ENCODE measurements at regions not wholly inside any gene's neighbourhood (a gene's known extent, or its start where the extent isn't known, plus 50 kb on each side); places are given as distances from the start of the nearest gene placed in this dataset.
A peak's percentile ranks its signal among the peaks of the same experiment; 100 is the strongest.

- intact Hi-C loops (cut with micrococcal nuclease; ENCODE audit: unreplicated experiment), result no loop called here
- Mint-ChIP-seq H3K9me3 (ENCODE audit: low read depth, unreplicated experiment) (peaks cover 2% of the 10 kb centered on the region), H3K27me3 (ENCODE audit: unreplicated experiment) (no peaks in the 10 kb centered on the region), H3K4me3 (ENCODE audit: low read depth, unreplicated experiment) (no peak overlapping the region), H3K4me1 (ENCODE audit: low read depth, unreplicated experiment) (no peaks in the 10 kb centered on the region), H3K27ac (ENCODE audit: unreplicated experiment) (no peak overlapping the region), H3K36me3 (ENCODE audit: insufficient read depth, unreplicated experiment) (no peaks in the 10 kb centered on the region)
- CTCF ChIA-PET, result no interaction called here
- no peak for TF ChIP-seq CTCF (IDR thresholded peaks at IDR 0.05; ENCODE audit: unreplicated experiment)
- BruUV-seq (replicated peaks), result no TSS peak
- DNase-seq, result peak; percentile 15
These were observed 115.7 kb upstream of the LSM6 start for GRCh38 chr4:146059865-146060264.

- Mint-ChIP-seq H3K36me3 (ENCODE audit: insufficient read depth, unreplicated experiment) (no peaks in the 10 kb centered on the region), H3K4me3 (ENCODE audit: low read depth, unreplicated experiment) (no peak overlapping the region), H3K9me3 (ENCODE audit: low read depth, unreplicated experiment) (peaks cover 2% of the 10 kb centered on the region), H3K27ac (ENCODE audit: unreplicated experiment) (no peak overlapping the region), H3K4me1 (ENCODE audit: low read depth, unreplicated experiment) (no peaks in the 10 kb centered on the region), H3K27me3 (ENCODE audit: unreplicated experiment) (no peaks in the 10 kb centered on the region)
- BruUV-seq (replicated peaks), result no TSS peak
- CTCF ChIA-PET, result no interaction called here
- DNase-seq, result no peak
- intact Hi-C loops (cut with micrococcal nuclease; ENCODE audit: unreplicated experiment), result no loop called here
- TF ChIP-seq CTCF (IDR thresholded peaks at IDR 0.05; ENCODE audit: unreplicated experiment), result no peak
These were observed 116.4 kb upstream of the LSM6 start for GRCh38 chr4:146059151-146059550.

GRCh38 chr4:146058531-146058930 lies 117.0 kb upstream of the LSM6 start:
- BruUV-seq (replicated peaks), result no TSS peak
- intact Hi-C loops (cut with micrococcal nuclease; ENCODE audit: unreplicated experiment), result no loop called here
- CTCF ChIA-PET, result no interaction called here
- H3K36me3 Mint-ChIP-seq (ENCODE audit: insufficient read depth, unreplicated experiment), result no peaks in the 10 kb centered on the region
- H3K4me3 Mint-ChIP-seq (ENCODE audit: low read depth, unreplicated experiment), result no peak overlapping the region
- no peak for TF ChIP-seq CTCF (IDR thresholded peaks at IDR 0.05; ENCODE audit: unreplicated experiment)
- H3K27ac Mint-ChIP-seq (ENCODE audit: unreplicated experiment), result no peak overlapping the region
- no peaks in the 10 kb centered on the region for H3K4me1 Mint-ChIP-seq (ENCODE audit: low read depth, unreplicated experiment)
- no peak for DNase-seq
- peaks cover 2% of the 10 kb centered on the region for H3K9me3 Mint-ChIP-seq (ENCODE audit: low read depth, unreplicated experiment)
- H3K27me3 Mint-ChIP-seq (ENCODE audit: unreplicated experiment), result no peaks in the 10 kb centered on the region

- intact Hi-C loops (cut with micrococcal nuclease; ENCODE audit: unreplicated experiment), result no loop called here
- DNase-seq, result no peak
- H3K36me3 Mint-ChIP-seq (ENCODE audit: insufficient read depth, unreplicated experiment), result no peaks in the 10 kb centered on the region
- TF ChIP-seq CTCF (IDR thresholded peaks at IDR 0.05; ENCODE audit: unreplicated experiment), result no peak
- H3K4me1 Mint-ChIP-seq (ENCODE audit: low read depth, unreplicated experiment), result no peaks in the 10 kb centered on the region
- CTCF ChIA-PET, result no interaction called here
- BruUV-seq (replicated peaks), result no TSS peak
- H3K27me3 Mint-ChIP-seq (ENCODE audit: unreplicated experiment), result no peaks in the 10 kb centered on the region
- no peak overlapping the region for H3K4me3 Mint-ChIP-seq (ENCODE audit: low read depth, unreplicated experiment)
- no peaks in the 10 kb centered on the region for H3K9me3 Mint-ChIP-seq (ENCODE audit: low read depth, unreplicated experiment)
- no peak overlapping the region for H3K27ac Mint-ChIP-seq (ENCODE audit: unreplicated experiment)
These were observed 116.1 kb upstream of the ZNF827 start for GRCh38 chr4:146054676-146055075.

GRCh38 chr4:146053891-146054290 lies 115.3 kb upstream of the ZNF827 start:
- H3K9me3 Mint-ChIP-seq (ENCODE audit: low read depth, unreplicated experiment), result no peaks in the 10 kb centered on the region
- DNase-seq, result no peak
- CTCF ChIA-PET, result no interaction called here

More at GRCh38 chr4:146053891-146054290, 115.3 kb upstream of the ZNF827 start:
- Mint-ChIP-seq H3K27me3 (ENCODE audit: unreplicated experiment) (no peaks in the 10 kb centered on the region), H3K4me1 (ENCODE audit: low read depth, unreplicated experiment) (no peaks in the 10 kb centered on the region), H3K36me3 (ENCODE audit: insufficient read depth, unreplicated experiment) (no peaks in the 10 kb centered on the region), H3K4me3 (ENCODE audit: low read depth, unreplicated experiment) (no peak overlapping the region), H3K27ac (ENCODE audit: unreplicated experiment) (no peak overlapping the region)
- intact Hi-C loops (cut with micrococcal nuclease; ENCODE audit: unreplicated experiment), result no loop called here
- no TSS peak for BruUV-seq (replicated peaks)
- no peak for TF ChIP-seq CTCF (IDR thresholded peaks at IDR 0.05; ENCODE audit: unreplicated experiment)
